PC-9 (cell line): ENCODE measurements at regions not wholly inside any gene's neighbourhood (a gene's known extent, or its start where the extent isn't known, plus 50 kb on each side); places are given as distances from the start of the nearest gene placed in this dataset.

Experiments
- EZH2 ChIP-seq: fragments of 200-600 bp; sonication (generic); IDR thresholded peaks from 2 replicates; pipeline ENCODE4 v1.8.0; 2017; ENCODE audit warnings: antibody characterized with exemption, low read depth
- TF ChIP-seq, protein P1 (sequence below): fragments of 200-600 bp; sonication (generic); conservative IDR thresholded peaks from 2 replicates; pipeline ENCODE4 v1.6.1; 2017; ENCODE audit warnings: mixed run types, antibody characterized with exemption, mild to moderate bottlenecking, moderate library complexity

DNA sequence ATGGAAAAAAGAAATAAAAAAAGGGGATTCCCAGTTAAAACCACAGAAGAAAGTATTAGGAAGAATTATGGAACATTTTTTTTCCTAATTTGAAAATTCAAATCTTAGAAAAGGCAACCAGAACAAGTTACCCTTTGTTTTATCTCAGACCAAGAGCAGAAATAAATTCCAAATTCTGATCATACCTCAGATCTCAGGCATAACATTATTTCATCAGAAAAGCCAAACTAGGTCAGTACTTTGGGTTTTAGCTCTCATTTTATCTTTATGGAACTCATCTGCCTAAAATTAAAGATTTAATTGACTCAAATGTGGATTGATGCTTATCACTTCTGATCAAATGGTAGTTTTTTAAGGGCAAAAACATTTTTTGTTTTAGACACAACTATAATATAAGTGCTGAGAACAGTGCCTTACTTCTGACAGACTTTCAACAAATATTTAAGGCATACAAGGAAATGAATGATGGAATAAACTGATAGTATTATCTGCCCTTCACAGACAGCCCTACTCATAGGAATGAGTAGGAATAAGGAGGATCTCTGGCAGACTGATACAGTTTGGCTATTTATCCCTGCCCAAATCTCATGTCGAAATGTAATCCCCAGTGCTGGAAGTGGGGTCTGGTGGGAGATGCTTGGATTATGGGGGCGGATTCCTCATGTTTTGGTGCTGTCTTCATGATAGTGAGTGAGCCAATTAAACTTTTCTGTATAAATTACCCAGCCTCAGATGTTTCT, 245.3 kb upstream of the PITX2 start:
- no peak for TF ChIP-seq EZH2
- TF ChIP-seq, protein P1, sequence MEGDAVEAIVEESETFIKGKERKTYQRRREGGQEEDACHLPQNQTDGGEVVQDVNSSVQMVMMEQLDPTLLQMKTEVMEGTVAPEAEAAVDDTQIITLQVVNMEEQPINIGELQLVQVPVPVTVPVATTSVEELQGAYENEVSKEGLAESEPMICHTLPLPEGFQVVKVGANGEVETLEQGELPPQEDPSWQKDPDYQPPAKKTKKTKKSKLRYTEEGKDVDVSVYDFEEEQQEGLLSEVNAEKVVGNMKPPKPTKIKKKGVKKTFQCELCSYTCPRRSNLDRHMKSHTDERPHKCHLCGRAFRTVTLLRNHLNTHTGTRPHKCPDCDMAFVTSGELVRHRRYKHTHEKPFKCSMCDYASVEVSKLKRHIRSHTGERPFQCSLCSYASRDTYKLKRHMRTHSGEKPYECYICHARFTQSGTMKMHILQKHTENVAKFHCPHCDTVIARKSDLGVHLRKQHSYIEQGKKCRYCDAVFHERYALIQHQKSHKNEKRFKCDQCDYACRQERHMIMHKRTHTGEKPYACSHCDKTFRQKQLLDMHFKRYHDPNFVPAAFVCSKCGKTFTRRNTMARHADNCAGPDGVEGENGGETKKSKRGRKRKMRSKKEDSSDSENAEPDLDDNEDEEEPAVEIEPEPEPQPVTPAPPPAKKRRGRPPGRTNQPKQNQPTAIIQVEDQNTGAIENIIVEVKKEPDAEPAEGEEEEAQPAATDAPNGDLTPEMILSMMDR, result no peak
